ENCODE measurements at regions not wholly inside any gene's neighbourhood (a gene's known extent, or its start where the extent isn't known, plus 50 kb on each side); places are given as distances from the start of the nearest gene placed in this dataset.

- no peak for TF ChIP-seq ZBTB9 (CRISPR knock-in tag; IDR thresholded peaks at IDR 0.05)
- no peak for TF ChIP-seq ZNF561 (CRISPR knock-in tag; conservative IDR thresholded peaks at IDR 0.05)
- TF ChIP-seq RBM15 (IDR thresholded peaks at IDR 0.05; ENCODE audit: insufficient read depth, low read length): no peak
- TF ChIP-seq BRD4 (IDR thresholded peaks at IDR 0.05): no peak
- TF ChIP-seq PHF8 (IDR thresholded peaks at IDR 0.05; ENCODE audit: borderline replicate concordance, low read length): no peak
- no peak for TF ChIP-seq NELFE (IDR thresholded peaks at IDR 0.05; ENCODE audit: insufficient read depth, insufficient read length)
- no peak for TF ChIP-seq ZNF79 (CRISPR knock-in tag; IDR thresholded peaks at IDR 0.05; ENCODE audit: low read depth)
- no peak for TF ChIP-seq TSHZ1 (CRISPR knock-in tag; IDR thresholded peaks at IDR 0.05)
Measured at GRCh38 chr7:26550492-26550891, 258.8 kb downstream of the SNX10 start (continued).

All from K562 (cell line).